GM10266 (cell line): ENCODE measurements at regions not wholly inside any gene's neighbourhood (a gene's known extent, or its start where the extent isn't known, plus 50 kb on each side); places are given as distances from the start of the nearest gene placed in this dataset.

Experiments used
- DNase-seq: peaks from one replicate; pipeline ENCODE4 v3.0.0; 2012; ENCODE audit errors: extremely low spot score
- TF ChIP-seq, protein P1 (sequence below): IDR thresholded peaks from 2 replicates; pipeline ENCODE4 v1.5.1; 2012; ENCODE audit warnings: mild to moderate bottlenecking, low read depth; ENCODE audit not compliant: control insufficient read depth, insufficient read depth; ENCODE audit errors: missing control alignments

DNA sequence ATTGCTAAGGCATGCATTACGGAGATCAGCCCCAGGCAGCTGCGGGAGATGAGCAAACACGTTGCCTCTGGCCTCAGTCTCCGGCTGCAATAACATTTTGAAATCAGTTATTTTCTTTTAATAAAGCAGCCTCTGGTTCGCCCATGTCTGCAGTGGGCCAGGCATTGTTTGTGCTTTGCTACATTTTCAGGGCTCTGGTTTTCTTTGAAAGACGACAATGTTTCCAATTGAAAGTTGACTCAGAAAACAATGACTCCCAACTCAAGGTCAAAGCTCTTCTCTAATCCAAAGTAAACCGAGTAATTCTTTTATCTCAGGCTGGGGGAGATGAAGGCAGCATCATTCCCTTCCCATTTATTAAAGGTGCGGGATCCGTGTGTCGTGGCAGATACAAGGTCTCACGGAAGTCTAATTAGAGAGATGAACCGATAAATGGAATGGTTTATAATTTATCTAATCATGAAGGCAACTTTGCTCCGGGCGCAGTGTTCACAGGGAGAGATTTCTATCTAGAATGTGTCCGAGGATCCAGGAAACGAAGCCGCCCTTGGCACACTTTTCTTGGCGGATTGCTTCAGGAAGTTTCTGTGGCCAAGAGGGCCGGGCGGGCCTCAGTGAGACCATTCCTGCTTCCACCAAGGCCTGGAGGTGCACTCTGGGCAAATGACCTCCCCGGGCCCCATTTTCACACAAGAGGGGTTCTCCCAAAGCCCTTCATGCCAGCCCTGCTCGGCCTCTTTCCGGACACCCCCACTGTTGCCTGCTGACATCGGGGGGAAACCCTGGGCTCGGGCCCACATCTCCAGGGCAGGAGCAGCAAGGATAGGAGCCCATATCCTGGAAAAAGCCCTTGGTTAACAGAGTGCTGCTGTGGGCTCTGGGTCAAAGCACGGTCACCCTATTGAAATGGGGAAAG is 811.4 kb downstream of the BRD1 start:
- no peak for DNase-seq
- TF ChIP-seq, protein P1, sequence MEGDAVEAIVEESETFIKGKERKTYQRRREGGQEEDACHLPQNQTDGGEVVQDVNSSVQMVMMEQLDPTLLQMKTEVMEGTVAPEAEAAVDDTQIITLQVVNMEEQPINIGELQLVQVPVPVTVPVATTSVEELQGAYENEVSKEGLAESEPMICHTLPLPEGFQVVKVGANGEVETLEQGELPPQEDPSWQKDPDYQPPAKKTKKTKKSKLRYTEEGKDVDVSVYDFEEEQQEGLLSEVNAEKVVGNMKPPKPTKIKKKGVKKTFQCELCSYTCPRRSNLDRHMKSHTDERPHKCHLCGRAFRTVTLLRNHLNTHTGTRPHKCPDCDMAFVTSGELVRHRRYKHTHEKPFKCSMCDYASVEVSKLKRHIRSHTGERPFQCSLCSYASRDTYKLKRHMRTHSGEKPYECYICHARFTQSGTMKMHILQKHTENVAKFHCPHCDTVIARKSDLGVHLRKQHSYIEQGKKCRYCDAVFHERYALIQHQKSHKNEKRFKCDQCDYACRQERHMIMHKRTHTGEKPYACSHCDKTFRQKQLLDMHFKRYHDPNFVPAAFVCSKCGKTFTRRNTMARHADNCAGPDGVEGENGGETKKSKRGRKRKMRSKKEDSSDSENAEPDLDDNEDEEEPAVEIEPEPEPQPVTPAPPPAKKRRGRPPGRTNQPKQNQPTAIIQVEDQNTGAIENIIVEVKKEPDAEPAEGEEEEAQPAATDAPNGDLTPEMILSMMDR = no peak

DNA sequence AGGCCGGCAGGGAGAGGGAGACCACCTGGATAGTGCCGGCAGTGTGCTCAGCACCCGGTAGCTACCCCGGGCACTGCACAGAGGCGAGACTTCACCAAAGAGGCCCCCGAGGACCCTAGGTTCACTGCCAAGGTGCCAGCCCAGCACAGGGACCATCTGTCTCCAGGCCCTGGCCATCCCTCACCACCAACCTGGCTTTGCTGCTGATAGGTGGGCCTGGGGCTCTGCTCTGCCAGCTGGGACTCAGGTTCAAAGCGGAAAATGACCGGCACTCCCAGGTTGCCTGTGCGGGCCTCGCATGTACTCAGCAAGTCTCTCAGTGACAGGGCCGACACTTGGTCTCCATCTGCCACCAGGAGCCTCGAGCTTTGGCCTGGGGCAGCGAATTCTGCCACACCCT is 812.2 kb downstream of the BRD1 start:
- TF ChIP-seq, protein P1 = no peak
- DNase-seq = no peak

DNA sequence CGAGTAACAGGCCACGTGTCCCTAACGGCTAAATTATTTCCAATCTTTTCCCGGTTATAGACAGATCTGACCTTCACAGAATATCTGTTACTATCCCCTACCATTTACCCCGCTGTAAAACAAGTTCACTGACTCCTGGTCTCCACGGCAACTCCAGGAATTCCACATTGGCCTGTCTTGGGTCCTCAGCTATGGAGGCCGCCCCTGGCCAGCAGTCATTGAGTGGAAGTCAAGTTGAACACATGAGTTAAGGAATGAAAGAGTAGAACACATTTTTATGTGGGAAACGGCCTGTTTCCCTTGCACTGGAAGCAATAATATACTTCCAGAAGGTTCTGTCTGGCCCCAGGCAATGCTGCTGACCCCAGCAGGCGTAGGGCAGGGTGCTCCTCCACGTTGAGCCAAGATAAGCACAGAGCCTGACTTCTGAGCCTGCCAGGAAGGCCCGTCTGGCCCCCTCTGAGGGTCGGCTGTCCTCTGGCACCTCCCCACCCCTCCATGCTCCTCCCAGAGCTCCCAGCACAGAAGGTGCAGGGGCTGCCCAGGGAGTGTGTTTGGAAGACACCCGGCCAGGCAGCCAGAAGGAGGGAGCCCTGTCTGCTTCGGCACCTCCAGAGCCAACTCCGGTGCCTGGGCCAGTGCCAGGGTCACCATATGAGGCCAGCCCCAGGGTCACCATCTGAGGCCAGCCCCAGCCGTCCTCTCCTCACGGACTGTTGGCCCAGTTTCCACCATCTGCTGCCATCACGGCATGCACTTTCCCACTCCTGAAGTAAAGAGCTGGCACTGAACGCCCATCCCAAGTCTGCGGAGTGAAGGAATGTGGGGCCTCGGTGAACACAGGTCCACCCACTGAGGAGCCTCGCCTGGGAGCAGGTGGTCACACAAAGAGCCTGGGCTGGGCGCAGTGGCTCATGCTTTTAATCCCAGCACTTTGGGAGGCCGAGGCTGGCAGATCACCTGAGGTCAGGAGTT is 813.2 kb downstream of the BRD1 start:
- DNase-seq = no peak
- TF ChIP-seq, protein P1 = no peak

DNA sequence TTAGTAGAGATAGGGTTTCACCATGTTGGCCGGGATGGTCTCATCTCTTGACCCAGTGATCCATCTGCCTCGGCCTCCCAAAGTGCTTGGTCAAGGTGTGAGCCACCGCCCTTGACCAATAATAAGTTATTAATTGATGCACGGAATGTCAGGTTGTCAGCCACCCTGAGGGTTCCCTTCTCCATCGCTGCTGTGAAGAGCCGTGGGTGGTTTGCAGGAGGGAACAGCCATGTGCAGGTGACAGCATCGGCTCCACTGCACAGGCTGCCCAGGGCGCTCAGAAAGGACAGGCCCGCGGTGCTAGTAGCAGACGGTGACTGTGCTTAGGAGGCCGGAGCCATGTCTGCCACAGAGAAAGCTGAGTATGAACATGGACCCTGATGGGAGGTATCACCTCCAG is 814.0 kb downstream of the BRD1 start:
- TF ChIP-seq, protein P1 = no peak
- DNase-seq = no peak

DNA sequence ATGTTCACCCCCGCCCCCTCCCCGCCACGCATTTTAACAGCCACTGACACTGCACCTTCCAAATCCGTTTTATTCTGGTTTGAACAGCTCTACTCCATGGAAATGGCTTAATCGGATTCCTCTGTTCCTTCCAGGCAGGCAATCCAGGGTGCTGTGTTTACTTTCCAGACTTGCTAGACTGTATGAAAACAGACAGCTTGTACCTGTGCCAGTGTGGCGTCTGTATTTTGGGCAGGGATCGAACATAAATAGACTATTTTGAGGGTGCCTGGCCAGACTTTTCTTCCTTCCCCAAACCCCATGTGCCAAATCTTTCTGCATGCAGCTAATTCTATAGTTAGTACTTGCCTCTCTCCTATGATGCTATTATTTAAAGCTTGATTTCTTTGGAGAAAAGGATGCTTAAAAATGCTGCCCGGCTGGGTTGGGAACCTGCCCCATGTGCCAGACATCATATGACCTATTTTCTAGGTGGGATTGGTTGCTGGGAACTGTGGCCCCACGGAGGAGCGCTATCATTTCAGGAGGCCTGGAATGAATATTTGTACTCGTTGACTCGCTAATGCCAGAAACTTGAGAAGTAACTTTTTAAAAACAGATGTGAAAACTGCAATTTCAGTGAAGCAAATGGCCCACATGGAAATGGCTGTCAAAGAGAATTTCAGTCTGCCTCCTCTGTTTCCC is 814.8 kb downstream of the BRD1 start:
- TF ChIP-seq, protein P1 = no peak

DNA sequence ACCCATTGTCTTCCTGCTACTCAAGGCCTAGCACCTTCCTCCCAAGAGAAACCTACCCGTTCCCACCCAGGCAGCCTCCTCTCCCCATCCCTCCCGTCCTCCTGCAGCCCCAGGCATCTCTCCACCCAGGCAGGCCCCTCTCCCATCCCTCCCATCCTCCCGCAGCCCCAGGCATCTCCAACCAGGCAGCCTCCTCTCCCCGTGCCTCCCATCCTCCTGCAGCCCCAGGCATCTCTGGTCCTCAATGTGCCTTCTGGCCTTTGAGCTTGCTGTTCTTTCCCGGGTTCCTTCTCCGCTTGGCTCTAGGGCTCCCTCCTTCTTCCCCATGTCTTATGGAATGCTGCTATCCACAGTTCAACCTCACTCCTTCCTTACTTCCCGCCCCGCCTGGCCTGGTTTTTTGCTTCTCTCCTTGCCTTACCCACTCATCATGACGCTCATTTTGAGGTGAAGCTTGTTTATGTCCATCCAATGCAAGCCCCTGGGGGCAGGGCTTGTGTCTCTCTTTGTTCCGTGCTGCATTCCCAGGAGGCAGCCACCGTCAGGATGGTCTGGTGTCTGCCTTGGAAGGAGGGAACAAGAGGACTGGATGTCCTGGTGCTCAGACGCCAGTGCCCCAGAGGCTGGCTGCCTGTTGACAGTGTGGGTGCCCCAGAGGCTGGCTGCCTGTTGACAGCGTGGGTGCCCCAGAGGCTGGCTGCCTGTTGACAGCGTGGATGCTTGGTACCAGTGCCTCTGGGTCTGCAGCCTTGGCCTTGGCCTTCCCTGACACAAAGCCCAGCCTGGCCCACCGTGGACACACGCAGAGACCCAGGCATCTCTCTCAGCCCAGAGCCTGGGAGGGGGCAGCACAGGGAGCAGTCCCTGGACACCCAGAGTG is 815.7 kb downstream of the BRD1 start:
- DNase-seq = no peak
- TF ChIP-seq, protein P1 = no peak

More for the DNA sequence above, 814.8 kb downstream of the BRD1 start:
- DNase-seq = no peak
